Activated naive CD4-positive, alpha-beta T cell (primary cell): ENCODE measurements at regions not wholly inside any gene's neighbourhood (a gene's known extent, or its start where the extent isn't known, plus 50 kb on each side); places are given as distances from the start of the nearest gene placed in this dataset.
A peak's percentile ranks its signal among the peaks of the same experiment; 100 is the strongest.

ENCODE experiments used
- DNase-seq, 4 experiments: peaks; one replicate each; lab custom pipeline; 2025; lab: John Stamatoyannopoulos, UW

DNA sequence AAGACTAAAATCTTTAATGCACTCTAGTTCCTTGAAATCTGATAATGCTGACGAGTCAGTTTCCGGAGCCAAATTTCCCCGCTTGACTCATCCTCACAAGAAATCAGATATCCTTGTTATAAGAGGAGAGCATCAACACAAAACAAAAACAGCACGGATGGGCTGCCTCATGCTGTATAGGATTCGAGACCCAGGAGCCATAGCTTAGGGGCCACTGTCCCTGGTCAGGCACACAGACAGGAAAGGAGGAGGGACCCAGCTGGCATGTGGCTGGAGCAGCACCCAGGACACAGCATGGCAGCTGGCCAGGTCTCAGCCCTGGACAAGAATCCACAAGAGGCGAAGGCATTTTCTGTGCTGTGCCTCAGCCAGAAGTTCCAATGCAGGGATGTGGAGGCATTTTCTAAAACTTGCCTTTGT is 110.2 kb upstream of the SPATA13 start:
- DNase-seq = no peak

DNA sequence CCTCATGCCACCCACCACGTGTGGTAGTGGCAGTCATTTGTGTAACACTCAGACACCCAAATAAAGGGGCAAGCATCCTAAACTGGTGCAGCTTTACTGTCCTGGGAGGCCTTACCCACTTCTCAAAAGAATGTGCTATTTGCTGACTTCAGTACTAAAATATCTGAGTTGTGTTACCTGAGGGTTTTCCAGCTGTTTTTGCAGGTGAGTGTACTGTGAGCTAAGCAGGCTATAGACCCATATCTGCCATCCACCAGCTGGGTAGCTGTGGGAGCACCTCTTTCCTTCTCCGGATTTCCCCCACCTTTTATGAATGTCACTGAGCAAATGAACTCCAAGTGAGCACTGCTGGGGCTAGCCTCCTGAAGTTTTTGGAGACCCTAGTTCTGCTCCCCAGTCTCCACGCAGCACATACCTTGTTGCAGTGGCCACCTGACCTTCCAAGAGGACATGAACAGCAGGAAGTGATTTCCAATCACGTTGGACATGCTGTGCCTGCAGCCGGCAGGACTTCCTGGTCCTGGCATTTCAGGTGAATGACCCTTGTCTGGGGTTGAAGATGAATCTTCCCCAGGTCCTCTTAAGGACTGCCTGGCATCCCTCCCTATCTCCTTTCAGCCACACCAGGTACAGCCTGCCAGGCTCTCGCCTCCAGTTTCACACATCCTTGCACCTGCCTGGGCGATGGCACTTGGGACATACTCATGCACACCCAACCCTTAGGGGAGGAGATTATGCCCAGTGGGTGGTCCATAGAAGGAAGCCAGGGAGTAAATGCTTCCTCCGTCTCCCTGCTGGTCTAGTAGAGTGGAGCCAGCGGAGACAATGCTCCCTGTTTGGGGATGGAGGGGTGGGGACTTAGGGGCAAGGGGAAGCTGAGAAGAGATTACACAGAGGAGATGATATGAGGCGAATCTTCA is 109.5 kb upstream of the SPATA13 start:
- no peak for DNase-seq

DNA sequence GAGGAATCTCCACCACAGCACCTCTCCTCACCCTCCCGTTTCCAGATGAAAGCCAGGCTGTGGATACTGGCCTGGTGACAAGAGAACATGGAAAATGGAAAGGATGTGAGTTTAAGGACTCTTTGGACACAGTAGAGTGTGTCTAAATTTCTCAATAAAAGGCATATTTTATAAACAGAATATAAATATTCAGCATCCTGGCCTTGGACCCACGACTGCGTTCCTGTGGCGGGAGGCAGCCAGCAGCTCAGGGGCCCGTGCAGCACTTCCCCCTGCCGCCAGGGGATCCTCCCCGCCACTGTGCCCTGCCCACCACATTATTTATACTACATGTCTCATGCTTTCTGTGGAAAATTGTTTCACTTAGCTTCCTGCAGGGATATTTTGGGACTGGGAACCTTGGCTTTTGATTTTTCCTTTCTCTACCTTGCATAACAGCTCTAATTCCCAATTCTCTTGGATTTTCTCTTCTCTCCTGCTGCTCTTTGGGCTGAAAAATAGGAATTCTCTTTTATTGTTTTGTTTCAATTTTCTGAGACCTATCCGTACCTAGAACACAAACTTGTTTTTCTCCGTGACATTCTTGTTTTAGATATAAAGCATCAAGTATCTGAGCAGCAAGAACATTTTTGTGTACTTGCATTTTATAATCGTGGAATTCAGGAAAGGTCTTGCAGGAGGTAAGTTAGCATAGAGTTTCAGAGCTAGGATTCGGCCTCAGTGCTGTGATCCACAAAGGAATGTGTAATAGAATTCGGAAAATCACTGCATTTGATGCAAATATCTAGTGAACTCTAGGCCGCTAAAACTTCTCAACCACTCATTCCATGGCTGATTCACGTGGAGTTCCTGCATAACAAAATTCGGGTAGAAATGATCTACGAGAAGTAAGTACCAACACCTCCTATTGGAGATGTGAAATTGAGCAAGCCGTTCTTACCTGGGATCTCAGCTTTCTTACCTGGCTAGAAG is 107.7 kb upstream of the SPATA13 start:
- DNase-seq = no peak

DNA sequence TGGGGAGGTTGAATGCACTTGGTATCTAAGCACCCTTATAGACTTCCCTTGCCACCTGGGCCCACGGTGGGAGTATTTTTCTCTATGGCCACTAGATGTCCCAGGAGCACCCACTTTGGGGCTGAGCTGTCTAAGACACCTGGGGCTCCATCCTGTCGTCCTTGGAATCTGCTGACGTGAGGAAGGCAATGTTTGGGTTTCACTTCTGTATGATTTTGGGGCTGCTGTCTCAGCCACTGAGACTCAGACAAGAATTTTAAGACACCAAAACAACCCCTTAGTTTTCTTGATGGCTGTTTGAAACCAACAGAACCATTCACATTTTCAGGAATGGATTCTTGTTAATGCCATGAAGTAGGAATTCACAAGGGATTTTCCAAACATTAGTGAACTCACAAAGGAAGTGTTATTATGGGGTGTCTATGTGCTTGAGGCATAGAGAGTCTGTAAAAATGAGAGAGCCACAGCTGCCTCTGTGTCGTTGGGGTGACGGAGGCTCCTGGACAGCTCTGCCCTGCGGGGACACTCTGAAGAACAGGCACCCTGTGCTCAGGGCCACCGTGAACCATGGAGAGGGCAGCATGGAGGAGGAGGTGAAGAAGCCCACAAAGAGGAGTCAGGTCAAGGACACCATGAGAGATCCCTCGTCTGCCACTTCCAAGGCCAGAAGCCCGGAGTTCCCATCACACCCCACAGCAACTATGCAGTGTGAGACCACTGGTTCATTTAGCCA is 106.8 kb upstream of the SPATA13 start:
- peak in 2 of 4 experiments; percentile 18 to 33 for DNase-seq

DNA sequence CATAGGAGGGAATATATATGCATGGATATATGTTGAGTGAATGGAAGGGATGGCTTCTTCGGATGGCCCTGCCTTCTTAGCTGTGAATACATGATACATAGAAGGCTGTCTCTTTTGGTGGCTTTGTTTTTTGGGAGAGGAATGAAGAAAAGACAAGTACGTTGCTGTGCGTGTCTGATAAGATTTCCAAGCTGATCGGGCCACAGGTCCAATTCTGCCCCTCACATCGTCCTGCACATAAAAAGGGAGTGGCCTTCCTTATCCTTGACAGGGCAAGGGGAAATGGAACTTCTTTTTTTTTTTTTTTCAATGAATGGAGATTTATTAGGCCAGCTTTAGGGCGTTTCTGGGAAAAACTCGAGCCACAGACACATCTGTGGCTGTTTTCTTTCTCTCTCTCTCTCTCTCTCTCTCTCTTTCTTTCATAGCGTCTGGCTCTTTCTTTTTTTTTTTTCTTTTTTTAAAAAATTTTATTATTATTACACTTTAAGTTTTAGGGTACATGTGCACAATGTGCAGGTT is 103.8 kb upstream of the SPATA13 start:
- no peak for DNase-seq

DNA sequence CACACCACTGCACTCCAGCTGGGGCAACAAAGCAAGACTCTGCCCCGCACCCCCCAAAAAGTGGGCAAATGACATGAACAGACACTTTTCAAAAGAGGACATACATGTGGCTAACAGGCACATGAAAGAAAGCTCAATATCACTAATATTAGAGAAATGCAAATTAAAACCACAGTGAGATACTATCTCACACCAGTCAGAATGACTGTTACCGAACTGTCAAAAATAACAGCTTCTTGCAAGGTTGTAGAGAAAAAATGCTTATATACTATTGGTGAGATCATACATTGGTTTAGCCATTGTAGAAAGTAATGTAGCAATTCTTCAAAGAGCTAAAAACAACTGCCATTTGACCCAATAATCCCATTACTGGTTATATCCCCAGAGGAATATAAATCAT is 99.5 kb upstream of the SPATA13 start:
- no peak for DNase-seq

DNA sequence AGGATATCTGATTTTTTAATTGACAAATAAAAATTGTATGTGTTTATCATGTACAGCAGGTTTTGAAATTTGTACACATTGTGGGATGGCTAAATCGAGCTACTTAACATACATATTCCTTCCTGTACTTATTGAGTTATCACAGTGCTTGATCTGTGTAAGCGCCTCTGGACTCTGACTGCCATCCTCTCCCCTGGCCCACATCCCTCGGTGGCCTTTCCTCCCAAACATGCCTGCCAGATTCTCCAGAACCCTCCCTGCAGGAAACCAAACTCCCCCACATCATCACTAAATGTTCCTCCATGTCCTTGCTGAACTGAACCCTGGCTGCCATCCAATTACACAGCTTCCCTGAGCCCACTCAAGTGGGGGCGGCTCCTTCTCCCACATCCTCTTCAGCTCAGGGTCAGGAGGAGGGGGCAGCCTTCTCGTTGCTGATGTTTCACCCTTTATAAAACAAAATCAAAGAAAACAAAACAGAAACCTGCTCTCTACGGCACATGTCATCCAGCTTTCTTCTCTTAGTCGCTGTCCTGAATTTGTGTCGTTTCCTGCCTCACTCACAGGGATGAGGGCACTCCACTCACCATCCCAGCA is 97.1 kb upstream of the SPATA13 start:
- DNase-seq = no peak

DNA sequence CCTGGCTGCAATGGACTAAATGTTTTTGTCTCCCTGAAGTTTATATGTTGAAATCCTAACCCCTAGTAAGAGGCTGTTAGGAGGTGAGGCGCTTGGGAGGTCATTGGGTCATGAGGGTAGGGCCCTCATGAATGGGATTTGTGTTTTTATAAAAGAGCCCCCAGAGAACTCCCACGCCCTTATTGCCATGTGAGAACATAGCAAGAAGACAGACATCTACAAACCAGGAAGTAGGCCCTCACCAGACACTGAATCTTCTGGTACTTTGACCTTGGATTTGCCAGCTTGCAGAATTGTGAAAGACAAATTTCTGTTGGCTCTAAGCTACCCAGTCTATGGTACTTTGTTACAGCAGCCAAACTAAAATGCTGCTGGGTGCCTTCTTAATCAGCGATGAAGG is 96.1 kb upstream of the SPATA13 start:
- no peak for DNase-seq

DNA sequence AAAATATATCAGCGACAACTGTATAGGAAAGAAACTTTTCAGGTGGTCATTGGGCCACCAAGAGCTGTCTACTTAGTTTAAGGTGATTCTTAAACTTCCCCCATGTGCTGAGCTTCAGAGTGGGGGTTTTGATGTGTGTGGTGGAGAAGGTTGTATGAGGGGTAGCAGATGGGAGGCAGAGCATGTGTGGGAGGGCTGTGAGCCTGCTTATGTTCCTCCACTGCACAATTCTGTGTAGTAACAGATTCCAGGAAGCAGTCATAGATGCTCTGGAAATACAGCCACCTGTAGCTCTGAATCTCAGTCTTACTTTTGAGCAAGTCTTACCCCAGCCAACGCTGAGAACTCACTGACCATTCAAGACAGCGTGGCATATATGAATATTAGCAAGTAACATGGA is 95.3 kb upstream of the SPATA13 start:
- DNase-seq = no peak

DNA sequence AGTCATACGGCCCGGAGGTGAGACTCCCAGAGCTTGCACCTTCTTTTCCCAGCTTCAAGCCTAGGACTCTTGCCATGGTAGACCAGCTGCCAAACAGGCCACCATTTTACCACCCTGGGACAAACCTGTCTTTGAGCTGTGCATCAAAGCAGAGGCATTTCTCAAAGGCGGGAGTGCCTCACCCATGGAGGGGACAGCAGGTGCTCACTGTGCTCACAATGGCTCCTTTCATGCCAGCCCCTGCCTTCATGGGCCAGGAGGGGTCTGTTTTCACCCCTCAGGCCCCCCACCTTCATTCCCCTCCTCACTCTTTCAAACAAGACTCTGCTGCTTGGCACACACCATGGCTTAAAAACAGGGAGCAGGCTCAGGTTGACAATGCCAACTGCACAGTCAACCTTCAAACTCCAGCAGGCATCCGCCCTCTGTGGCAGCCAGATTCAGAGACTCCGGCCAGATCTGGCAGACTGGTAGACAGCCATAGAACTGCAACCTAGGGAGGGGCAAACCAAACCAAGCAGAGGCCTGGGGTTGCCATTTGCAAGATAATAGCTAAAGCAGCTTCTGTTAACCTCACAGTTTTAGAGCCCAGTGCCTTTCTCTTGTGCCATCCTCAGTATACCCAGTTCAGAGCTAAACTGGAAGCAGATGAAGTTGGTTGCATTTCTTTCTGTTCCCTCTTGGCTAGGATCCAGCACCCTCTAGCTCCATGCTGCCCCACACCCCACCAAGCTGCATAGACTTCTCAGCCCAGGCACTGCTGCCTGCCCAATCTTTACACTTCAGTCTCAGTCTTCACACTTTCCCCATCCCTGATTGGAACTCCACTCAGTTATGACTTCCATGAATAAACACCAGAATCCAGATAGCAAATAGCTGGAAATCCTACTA is 93.9 kb upstream of the SPATA13 start:
- no peak for DNase-seq

DNA sequence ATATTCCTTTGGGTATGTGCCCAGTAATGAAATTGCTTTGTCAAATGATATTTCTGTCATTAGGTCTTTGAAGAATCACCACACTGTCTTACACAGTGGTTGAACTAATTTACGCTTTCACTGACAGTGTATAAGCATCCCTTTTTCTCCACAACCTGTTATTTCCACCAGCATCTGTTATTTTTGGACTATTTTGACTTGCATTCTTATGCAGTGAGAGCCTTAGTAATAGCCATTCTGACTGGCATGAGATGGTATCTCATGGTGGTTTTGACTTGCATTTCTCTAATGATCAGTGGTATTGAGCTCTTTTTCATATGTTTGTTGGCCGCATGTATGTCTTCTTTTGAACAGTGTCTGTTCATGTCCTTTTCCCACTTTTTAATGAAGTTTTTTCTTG is 92.0 kb upstream of the SPATA13 start:
- no peak for DNase-seq

DNA sequence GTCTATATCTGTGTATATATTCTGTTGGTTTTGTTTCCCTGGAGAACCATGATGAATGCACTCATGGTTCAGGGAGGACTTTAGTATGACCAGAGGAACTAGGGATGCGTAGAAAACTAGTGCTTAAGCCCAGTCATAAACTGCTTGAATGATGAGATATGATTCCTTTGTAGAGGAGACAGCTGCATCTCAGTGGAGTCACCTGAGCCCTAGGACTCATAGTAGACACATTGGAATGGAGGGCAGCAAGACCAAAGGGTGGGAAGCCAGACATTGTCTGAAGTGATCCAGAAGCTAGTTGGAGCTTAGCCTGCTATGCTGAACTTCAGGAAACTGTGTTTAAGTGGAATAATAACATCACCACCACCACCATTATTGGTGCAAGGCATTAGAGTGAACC is 89.5 kb upstream of the SPATA13 start:
- DNase-seq = no peak

DNA sequence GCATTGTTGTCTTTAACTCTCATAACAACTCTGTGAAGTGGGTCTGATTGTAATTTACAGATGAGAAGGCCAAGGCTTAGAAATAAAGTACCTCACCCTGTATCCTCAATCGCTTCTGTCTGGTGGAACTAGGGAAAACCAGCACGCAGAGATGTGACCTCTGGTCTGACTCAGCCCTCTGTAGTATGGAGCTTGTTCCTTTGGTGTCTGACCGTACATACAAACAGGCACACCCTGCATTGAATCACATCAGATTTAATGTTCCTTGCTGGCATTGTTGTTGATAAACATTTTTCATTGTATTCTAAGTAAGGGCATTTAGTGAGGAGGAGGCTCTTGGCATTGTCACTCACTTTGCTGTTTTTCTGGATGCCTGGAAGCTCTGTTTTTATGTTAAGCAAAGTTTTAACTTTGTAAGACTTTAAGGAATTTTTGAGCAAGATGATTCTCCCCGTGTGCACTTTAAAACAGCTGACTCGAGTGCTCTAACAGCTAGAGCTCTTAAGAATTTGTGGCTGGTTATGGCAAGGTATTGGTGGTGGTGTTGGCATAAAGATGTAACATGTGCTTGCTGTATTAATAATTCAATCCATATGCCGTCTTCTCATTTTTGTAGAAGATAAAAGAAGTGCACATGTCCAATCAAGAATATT is 89.0 kb upstream of the SPATA13 start:
- DNase-seq = no peak

DNA sequence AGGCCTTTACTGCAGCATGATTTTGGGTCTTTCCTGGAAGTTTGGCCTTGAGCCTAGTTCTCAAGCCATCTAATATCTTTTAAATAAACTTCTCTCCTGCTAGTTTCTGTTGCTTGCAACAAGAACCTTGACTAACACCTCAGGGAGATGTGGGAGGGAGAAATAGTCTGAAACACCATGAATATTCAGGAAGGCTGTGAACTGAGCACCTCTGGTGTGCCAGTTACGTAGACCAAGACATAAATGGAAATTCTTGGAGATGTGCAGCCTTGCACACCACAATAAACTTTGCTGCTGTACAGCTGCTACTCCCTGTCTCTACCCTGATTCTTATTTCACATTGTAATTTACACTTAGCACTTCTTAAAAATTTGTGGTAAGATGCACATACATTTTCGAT is 86.9 kb upstream of the SPATA13 start:
- no peak for DNase-seq

DNA sequence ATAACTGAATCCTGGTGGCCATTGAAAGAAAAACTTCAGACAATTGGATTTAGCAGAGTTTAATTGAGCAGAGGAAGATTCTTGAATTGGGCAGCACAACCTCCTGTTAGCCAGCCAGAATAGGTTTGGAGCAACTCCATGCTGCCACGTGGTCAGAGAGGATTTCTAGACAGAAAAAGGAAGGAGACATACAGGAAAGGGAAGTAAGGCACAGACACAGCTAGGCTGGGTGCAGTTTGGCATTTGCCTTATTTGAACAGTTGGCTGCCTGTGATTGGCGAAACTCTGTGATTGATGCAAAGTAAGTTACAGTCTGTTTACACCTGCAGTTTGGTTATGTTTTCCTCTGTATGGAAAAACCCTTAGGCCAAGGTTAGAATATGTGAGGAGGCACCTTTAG is 85.8 kb upstream of the SPATA13 start:
- DNase-seq = no peak

DNA sequence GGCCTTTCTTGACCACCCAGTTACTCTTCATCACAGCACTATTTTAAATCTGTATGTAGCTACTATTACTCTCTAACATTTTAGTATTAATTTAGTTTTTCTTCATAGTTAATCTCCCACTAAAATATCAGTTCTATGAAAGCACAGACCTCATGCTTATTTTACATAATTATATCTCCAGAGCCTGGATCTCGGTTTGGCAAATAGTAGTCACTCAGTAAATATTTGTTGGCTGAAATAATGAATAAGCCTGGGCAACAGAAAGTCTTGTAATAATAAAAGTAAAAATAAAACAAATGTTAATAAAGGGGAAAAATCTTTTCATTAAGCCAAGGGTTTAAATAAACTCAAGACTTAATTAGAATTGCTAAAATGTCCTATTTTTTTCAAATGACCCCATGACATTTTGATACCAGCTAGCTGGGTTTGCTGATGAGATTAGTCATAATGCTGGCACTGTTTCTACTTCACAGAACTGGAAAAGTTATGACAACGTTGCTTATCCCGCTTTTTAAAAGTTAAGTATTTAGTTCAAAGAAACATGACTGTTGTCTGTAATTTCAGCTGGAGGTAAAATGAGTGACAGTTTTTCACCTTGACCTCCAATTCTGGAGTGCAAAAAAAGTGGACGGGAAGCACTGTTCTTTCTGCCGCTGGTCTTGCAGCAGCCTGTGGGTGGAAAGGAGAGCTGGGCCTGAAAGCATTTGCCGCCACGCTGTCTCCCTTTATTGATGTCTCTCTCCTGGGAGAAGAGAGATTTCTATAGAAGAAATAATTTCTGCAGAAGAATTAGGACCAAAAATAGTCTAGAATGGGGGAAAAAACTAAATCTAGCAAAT is 85.2 kb upstream of the SPATA13 start:
- DNase-seq = no peak

DNA sequence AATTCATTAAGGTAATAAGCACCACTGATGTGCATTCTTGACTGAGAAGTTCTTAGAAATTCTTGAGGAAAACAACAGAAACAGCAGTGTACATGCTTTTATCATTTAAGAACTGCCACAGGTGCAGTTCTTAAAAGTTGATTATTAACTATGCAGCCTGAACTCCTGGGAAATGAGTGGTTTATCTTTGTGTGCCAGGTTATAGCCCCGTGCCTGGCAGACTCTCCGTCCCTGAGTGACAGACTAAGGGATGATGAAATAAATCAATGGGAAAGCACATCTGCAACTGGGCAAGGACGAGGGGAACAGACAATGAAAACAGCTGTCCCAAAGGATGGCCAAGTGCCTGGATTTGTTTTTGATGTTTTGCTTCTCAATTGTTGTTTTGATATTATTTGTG is 84.4 kb upstream of the SPATA13 start:
- no peak for DNase-seq

DNA sequence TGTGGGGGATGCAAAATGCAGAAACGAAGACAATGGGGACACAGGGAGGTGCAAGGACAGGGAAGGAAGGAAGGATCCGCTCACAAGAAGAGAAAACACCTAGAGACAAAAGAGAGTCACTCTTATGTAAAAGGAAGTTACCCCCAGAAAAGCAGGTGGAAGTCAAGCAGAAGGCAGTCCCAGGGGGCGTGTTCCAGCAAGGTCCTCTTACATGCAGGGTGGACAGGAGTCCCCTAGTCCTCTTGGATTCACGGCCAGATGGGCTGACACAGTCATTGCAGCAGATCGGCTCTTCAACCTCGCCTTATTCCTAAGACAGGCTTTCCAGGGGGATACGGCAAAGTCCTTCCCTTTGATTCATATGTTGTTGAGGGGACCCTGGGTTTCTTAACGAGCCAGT is 83.9 kb upstream of the SPATA13 start:
- DNase-seq = no peak

DNA sequence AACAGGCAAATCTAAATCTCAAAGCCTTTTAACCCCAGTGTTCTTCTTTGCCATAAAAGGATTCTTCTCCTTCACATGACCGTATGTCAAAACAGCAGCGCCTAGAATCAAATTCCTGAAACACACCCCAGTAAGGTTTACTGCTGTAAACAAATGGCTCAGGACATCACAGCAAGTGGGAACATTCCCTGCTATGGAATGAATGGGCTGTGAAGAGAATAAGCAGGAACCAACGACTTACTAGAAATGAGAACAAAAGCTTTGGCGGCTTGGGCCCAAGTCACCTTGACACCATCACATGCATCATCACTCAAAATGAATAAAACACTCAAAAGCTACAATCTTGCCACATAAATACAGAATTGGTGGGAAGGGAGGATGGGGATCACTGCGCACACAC is 80.4 kb upstream of the SPATA13 start:
- DNase-seq = no peak
